ENCODE measurements at regions not wholly inside any gene's neighbourhood (a gene's known extent, or its start where the extent isn't known, plus 50 kb on each side); places are given as distances from the start of the nearest gene placed in this dataset.

DNA sequence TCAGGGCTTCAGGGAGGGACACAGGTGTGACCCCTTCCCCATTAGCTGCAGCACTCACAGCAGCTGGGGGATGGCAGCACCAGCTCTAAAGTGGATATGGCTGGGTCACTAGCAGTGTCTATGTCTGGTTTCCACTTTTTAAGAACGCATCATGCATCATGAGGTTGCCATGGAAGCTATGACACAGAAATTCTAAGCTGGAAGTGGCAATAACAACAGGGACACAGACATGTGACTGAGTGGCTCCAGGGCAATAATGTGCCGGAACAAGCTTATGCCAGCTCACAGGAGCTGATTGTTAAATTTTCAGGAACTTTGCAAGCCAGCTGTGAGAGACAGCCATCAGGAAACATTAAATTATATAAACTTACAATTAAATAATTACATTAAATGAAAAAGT, 51.2 kb upstream of the NFASC start:
- no peak overlapping the region for H3K4me3 ChIP-seq (ENCODE audit: low read depth, low read length)

All from iPS-11a (cell line).